Esophagus mucosa (tissue), 1 donor: ENCODE measurements at regions not wholly inside any gene's neighbourhood (a gene's known extent, or its start where the extent isn't known, plus 50 kb on each side); places are given as distances from the start of the nearest gene placed in this dataset.
"Not testable (repeated sequence)": the region's sequence is repeated elsewhere in the genome, so short reads cannot be mapped to it uniquely, and the experiment has no call there.

Experiments
- ATAC-seq: fragments of 200-7000 bp; cut with Tn5 transposase; one replicate; pipeline ENCODE4 v1.9.1; 2020
- donor health status: DM: yes; HTN: yes; CAD: no.

- ATAC-seq = no peak
Observed at GRCh38 chr3:135412475-135412874, 553.1 kb upstream of the PPP2R3A start.

GRCh38 chr3:135416182-135416581 is 549.3 kb upstream of the PPP2R3A start:
- ATAC-seq = no peak

GRCh38 chr3:135419155-135419554 is 546.4 kb upstream of the PPP2R3A start:
- ATAC-seq = no peak

DNA sequence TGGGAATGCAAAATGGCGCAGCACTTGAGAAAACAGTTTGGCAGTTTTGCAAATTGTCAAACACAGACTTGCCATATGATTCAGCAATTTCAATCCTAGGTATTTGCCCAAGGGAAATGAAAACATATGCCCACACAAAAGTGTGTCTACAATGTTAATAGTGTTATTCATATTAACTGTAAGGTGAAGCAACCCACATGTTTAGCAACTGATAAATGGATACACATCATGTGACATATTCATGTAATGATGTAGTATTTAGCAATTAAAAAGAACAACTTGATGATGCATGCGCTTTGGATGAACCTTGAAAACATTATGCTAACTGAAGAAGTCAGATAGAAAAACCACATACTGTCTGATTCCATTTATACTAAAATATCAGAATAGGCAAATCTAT is 539.0 kb upstream of the PPP2R3A start:
- no peak for ATAC-seq

DNA sequence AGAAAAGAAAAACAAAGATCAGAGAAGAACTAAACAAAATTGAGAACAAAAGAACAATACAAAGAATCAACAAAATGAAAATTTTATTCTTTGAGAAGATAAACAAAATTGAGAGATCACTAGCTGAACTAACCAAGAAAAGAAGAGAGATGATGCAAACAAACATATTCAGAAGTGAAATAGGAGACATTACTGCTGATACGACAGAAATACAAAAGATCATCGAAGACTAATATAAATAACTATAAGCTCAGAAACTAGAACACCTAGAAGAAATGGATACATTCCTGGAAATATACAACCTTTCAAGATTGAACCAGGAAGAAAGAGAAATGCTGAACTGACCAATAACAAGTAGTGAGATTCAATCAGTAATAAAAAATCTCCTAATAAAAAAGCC is 533.1 kb upstream of the PPP2R3A start:
- ATAC-seq = no peak

DNA sequence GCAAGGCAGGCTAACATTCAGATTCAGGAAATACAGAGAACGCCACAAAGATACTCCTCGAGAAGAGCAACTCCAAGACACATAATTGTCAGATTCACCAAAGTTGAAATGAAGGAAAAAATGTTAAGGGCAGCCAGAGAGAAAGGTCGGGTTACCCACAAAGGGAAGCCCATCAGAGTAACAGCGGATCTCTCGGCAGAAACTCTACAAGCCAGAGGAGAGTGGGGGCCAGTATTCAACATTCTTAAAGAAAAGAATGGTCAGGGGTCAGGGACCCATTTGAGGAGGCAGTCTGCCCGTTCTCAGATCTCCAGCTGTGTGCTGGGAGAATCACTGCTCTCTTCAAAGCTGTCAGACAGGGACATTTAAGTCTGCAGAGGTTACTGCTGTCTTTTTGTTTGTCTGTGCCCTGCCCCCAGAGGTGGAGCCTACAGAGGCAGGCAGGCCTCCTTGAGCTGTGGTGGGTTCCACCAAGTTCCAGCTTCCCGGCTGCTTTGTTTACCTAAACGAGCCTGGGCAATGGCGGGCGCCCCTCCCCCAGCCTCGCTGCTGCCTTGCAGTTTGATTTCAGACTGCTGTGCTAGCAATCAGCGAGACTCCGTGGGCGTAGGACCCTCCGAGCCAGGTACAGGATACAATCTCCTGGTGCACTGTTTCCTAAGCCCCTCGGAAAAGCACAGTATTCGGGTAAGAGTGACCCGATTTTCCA is 526.5 kb upstream of the PPP2R3A start:
- ATAC-seq = not testable (repeated sequence)

- ATAC-seq = not testable (repeated sequence)
Observed at GRCh38 chr3:135439632-135440031, 525.9 kb upstream of the PPP2R3A start.

DNA sequence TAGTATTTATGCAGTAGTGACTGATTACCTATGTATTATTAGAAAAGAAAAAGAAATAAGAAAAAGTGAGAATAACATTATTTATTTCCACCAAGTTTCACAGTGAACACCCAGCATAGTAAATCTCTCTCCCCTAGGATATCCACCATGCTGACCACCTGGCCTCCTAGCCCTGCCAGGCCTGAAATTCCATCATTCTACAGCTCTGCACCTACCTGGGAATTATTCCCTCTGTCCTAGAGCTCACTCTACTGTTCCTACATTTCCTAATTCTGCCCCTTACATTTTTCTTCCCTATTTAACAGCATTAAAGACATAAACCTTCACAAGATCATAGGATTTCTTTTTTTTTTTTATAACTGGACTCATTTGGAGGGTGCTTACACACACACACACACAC is 525.3 kb upstream of the PPP2R3A start:
- ATAC-seq = no peak

DNA sequence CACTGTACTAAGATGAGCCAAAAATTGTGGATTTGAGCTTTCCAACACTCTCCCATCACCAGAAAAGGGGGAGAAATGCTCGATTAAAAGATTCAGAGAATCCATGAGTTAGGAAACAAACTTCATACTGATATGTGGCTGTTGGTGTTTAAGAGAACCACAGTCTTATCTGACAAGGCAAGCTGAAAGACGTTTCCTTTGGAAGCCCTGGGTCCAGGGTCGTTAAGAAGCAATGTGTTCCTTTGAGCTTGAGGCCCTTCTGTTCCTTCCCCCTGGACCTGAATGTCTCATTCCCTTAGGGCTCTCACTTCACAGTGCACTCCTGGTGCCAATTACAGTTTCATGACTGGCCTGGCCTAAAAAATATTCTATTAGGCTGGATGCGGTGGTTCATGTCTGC is 524.8 kb upstream of the PPP2R3A start:
- ATAC-seq = no peak

DNA sequence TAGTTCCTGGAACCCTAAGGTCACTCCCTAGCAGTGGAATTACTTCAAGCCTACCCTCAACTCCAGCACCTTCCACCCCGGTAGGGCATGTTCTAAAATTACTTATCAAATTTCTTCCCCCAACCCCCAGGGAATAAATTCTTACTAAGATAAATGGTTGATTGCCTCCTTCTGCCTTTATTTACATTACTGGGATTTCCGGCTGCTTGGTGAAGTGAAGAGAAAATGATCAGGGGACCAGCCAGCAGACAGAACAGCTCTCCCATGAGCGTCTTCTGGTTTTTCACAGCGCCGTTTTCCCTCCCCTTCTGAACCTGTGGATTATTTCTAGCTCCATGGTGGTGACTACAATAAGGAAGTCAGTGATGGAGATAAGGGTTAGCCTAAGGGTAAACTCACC is 521.5 kb upstream of the PPP2R3A start:
- ATAC-seq = no peak

DNA sequence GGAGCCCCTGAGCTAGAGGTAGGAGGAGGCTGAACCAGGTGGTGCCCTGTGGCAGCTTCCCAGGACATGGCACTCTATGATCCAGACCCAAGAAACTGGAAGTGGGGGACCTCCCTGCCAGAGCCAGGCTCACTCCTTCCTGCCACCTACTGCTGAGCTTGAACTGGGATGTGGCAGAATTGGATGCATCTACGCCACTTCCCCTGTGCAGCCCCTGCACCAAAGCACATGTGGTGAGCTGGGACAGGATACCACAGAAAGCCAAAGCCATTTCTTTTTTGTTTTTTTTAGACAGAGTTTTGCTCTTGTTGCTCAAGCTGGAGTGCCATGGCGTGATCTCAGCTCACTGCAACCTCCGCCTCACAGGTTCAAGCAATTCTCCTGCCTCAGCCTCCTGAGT is 518.0 kb upstream of the PPP2R3A start:
- ATAC-seq = no peak

- ATAC-seq = no peak
Observed at GRCh38 chr3:135448520-135448919, 517.0 kb upstream of the PPP2R3A start.

GRCh38 chr3:135449046-135449445 is 516.5 kb upstream of the PPP2R3A start:
- ATAC-seq = no peak

DNA sequence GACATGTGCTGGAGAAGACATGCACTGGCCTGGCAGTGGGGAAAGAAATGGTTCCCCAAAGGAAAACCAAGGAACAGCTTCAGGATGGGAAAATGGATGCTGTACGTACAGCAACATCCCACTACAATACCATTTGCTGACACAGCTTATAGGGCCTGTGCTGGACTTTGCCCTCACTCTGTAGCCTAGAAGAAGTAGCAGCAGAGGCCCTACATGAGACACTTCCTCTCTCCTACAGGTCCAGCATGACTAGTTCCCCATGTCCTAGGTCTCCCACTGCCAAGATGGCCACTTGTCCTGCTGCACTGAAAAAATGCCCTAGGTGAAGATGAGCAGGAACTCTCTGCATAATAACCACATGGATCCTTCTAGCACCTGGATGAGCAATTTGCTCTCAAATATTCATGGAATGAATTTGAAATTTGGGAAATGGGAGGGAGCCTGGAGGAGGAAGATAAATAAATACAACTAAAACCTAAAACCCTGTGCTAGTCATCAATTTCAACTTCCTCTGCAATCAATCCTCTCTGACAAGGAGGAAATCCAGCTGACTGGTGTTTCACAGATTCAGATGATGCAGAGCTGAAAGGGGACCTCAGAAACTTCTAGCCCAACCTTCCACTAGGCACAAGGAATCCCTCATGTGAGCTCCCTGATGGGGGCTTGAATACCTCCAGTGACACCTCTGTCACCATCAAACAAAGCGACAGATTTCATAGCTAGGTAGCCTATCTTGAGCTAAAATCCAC is 514.3 kb upstream of the PPP2R3A start:
- no peak for ATAC-seq

DNA sequence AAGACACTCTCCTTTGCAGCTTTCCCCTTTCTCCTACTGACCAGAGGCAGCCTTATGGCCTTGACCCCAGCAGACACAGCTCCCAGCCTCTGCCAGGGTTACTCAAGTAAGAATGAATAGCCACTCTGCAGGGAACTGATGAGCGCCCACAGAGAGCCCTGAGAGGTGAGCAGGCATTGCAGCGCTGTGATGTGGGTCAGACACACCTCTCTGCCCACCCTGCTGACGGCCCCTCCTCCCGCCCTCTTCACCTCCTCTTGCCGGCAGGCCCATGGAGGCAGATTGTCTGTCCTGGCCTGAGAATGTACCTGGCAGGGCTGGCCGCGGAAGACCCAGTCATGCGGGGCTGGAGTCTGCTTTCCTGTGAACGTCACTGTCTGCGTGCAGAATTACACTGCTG is 512.6 kb upstream of the PPP2R3A start:
- ATAC-seq = no peak

DNA sequence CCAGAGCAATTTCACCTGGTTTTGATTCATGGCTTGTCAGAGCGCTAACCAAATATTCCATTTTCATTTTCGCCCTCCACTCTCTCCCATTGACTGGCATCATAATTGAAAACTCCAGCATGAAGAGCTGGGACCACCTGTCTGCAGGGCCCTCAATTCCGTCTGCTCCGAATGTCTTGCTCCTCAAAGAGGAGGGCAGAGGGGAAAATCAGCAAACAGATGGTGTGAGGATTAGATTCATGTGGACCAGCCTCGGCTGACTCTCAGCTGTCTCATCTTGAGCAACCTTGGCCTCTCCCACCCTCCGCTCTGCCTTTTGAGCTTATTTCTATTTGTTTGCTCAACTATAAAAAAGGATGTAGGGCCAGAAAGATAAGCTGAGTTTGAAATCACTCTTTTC is 512.2 kb upstream of the PPP2R3A start:
- no peak for ATAC-seq

- ATAC-seq = no peak
Observed at GRCh38 chr3:135454890-135455289, 510.6 kb upstream of the PPP2R3A start.

GRCh38 chr3:135456108-135456790 is 509.3 kb upstream of the PPP2R3A start:
- no peak for ATAC-seq

GRCh38 chr3:135458541-135459322 is 506.8 kb upstream of the PPP2R3A start:
- ATAC-seq = no peak

GRCh38 chr3:135460273-135460672 is 505.3 kb upstream of the PPP2R3A start:
- ATAC-seq = no peak

DNA sequence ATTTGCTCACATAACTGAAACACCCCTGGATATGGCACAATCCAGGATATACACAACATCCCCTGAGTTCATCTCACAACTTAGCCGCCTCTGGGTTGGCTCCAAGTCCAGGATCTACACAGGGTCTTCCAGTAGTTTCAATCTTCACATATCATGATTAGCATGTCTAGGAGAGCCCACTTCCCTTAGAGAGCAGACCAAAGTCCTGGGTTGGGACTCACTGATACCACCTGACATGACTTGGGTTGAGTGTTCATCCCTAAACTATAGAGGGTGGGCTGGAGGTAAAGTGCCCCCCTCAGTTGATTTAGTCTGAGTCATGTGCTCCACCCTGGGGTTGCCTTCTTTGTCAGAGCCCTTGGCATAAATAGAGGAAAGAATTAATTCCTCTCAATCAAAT is 493.6 kb upstream of the PPP2R3A start:
- no peak for ATAC-seq

DNA sequence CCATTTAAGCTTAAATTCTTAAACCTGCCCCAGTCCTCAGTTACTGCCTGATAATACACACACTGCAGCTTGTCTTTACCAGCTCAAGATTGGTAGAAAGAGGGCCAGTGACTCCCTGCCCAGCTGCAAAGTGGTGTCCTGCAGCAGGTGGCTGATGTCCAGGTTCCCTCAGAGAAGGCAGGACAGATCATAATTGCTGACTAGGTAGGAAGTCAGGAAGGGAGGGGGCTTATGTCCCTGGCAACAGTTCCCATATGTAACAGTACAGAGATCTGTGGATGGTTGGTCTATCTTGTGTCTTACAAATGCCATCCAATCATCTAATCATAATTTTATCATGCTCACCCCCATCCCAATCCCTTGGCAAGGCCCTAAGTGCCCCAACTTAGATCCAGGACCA is 492.1 kb upstream of the PPP2R3A start:
- ATAC-seq = no peak

GRCh38 chr3:135487261-135487660 is 478.3 kb upstream of the PPP2R3A start:
- ATAC-seq = no peak
